GM12878 (cell line): ENCODE measurements at regions not wholly inside any gene's neighbourhood (a gene's known extent, or its start where the extent isn't known, plus 50 kb on each side); places are given as distances from the start of the nearest gene placed in this dataset.

Source experiments
- ATAC-seq: fragments of 200-7000 bp; cut with Tn5 transposase; 3 replicates; pipeline ENCODE4 v1.9.1; 2020; ENCODE audit warnings: mild to moderate bottlenecking, moderate library complexity
- BruUV-seq: library from RNA; stranded (reverse); fragments of 400-500 nt; replicated peaks from 2 replicates; lab custom pipeline; 2021; lab: Mats Ljungman, UMichigan
- CTCF ChIA-PET: fragments of 300-600 bp; sonication (Branson Sonifier 250); formaldehyde crosslinking; extraction: SDS; loops from one replicate; lab custom pipeline; 2021; ENCODE audit warnings: inconsistent platforms; lab: Yijun Ruan, JAX
- POLR2A ChIA-PET: fragments of 350-600 bp; formaldehyde crosslinking; extraction: SDS; loops from one replicate; lab custom pipeline; 2021; ENCODE audit warnings: inconsistent platforms; lab: Charles Lee
- RAD21 ChIA-PET: fragments of 300-600 bp; sonication (Branson Sonifier 250); formaldehyde crosslinking; loops from one replicate; lab custom pipeline; 2023; ENCODE audit warnings: antibody characterized with exemption; ENCODE audit not compliant: unreplicated experiment; lab: Charles Lee
- SMC1A ChIA-PET: fragments of 300-600 bp; sonication (Branson Sonifier 250); formaldehyde crosslinking; loops from one replicate; lab custom pipeline; 2023; ENCODE audit not compliant: unreplicated experiment, uncharacterized antibody; lab: Charles Lee
- DNase-seq: peaks from one replicate; pipeline ENCODE4 v3.0.0-alpha.2; 2011; ENCODE audit warnings: low read depth, low spot score
- FAIRE-seq: peaks from 3 replicates; lab custom pipeline; 2011; peaks lifted over from hg19 to GRCh38; lab: Jason Lieb, UNC
- H2AFZ ChIP-seq: 2 replicates; pipeline ENCODE4 v1.6.0; 2011; ENCODE audit warnings: low read depth, low read length, control low read depth; ENCODE audit not compliant: control insufficient read depth
- H3K27ac ChIP-seq: 2 replicates; pipeline ENCODE4 v1.5.1; 2011; ENCODE audit warnings: control low read depth; ENCODE audit not compliant: control insufficient read depth, insufficient read depth
- H3K27me3 ChIP-seq, 2 experiments: replicated peaks in 1 of 2; 2 replicates each; pipeline versions ENCODE4 v1.6.0 to v1.6.1; 2011; ENCODE audit warnings: low read length in 1 of 2; ENCODE audit not compliant: control insufficient read depth in 2 of 2, insufficient read depth in 2 of 2
- H3K36me3 ChIP-seq, 2 experiments: 2 replicates each; pipeline ENCODE4 v1.5.1; 2011; ENCODE audit warnings: low read length in 1 of 2; ENCODE audit not compliant: control insufficient read depth in 2 of 2, insufficient read depth in 2 of 2
- H3K4me1 ChIP-seq: 2 replicates; pipeline ENCODE4 v1.6.1; 2011; ENCODE audit warnings: mild to moderate bottlenecking, low read length, moderate library complexity, mixed read lengths; ENCODE audit not compliant: control insufficient read depth, insufficient read depth
- H3K4me2 ChIP-seq: 2 replicates; pipeline ENCODE4 v1.6.0; 2011; ENCODE audit warnings: control low read depth; ENCODE audit not compliant: control insufficient read depth, insufficient read depth
- H3K4me3 ChIP-seq: fragments of 200-600 bp; sonication (generic); 2 replicates; pipeline ENCODE4 v1.5.1; 2016
- H3K79me2 ChIP-seq: 2 replicates; pipeline ENCODE4 v1.6.0; 2011; ENCODE audit warnings: low read length; ENCODE audit not compliant: control insufficient read depth, insufficient read depth
- H3K9ac ChIP-seq: 2 replicates; pipeline ENCODE4 v1.8.0; 2011; ENCODE audit warnings: low read length, control low read depth, mixed read lengths; ENCODE audit not compliant: control insufficient read depth, insufficient read depth
- H3K9me3 ChIP-seq: replicated peaks from 3 replicates; pipeline ENCODE4 v1.5.1; 2011; ENCODE audit warnings: mild to moderate bottlenecking, low read length; ENCODE audit not compliant: control insufficient read depth, insufficient read depth
- H4K20me1 ChIP-seq: 2 replicates; pipeline ENCODE4 v1.6.0; 2011; ENCODE audit not compliant: control insufficient read depth, insufficient read depth
- BHLHE40 ChIP-seq, 2 experiments: fragments of 450-650 bp in 1 of 2; IDR thresholded peaks; 2 replicates each; pipeline ENCODE4 v1.6.1; 2011 to 2017; ENCODE audit warnings: low read depth in 2 of 2, borderline replicate concordance in 1 of 2, improper control_type of control experiment in 1 of 2, low read length in 1 of 2, mild to moderate bottlenecking in 1 of 2
- DPF2 ChIP-seq: fragments of 450-650 bp; IDR thresholded peaks from 2 replicates; pipeline ENCODE4 v1.6.1; 2017; ENCODE audit warnings: mild to moderate bottlenecking
- ESRRA ChIP-seq: IDR thresholded peaks from 2 replicates; pipeline ENCODE4 v1.6.1; 2012; ENCODE audit warnings: mild to moderate bottlenecking, low read length, improper control_type of control experiment
- GATAD2B ChIP-seq: fragments of 450-650 bp; conservative IDR thresholded peaks from 2 replicates; pipeline ENCODE4 v1.6.1; 2017; ENCODE audit warnings: low read depth, mild to moderate bottlenecking, moderate library complexity
- KAT2A ChIP-seq: conservative IDR thresholded peaks from 2 replicates; pipeline ENCODE4 v1.6.1; 2011; ENCODE audit warnings: low read depth, low read length; ENCODE audit not compliant: control insufficient read depth
- KLF5 ChIP-seq: fragments of 450-650 bp; IDR thresholded peaks from 2 replicates; pipeline ENCODE4 v1.6.1; 2014; ENCODE audit warnings: mild to moderate bottlenecking; ENCODE audit not compliant: partially characterized antibody
- MXI1 ChIP-seq: fragments of 150-350 bp; IDR thresholded peaks from 2 replicates; pipeline ENCODE4 v1.6.1; 2011; ENCODE audit warnings: low read depth, mild to moderate bottlenecking, inconsistent platforms, low read length, improper control_type of control experiment
- NFXL1 ChIP-seq: fragments of 450-650 bp; IDR thresholded peaks from 2 replicates; pipeline ENCODE4 v1.6.1; 2017; ENCODE audit warnings: antibody characterized with exemption, mild to moderate bottlenecking, borderline replicate concordance
- RB1 ChIP-seq: fragments of 450-650 bp; formaldehyde crosslinking; IDR thresholded peaks from 2 replicates; pipeline ENCODE4 v1.6.1; 2017; ENCODE audit warnings: mild to moderate bottlenecking, borderline replicate concordance
- WGBS: methylation state at CpG from one replicate; pipeline ENCODE4 v1.1.6; 2016; ENCODE audit warnings: low lambda C conversion rate; ENCODE audit not compliant: insufficient replicate concordance, insufficient coverage; ENCODE audit errors: missing lambda C conversion rate; 5-methylcytosine and 5-hydroxymethylcytosine counted together
- in situ Hi-C: fragments of 300-500 bp; cut with MboI; formaldehyde crosslinking; loops from 9 replicates; pipeline ENCODE4 v1.14.3; 2018; ENCODE audit warnings: mixed read lengths
- intact Hi-C: fragments of 100-400 bp; cut with micrococcal nuclease; formaldehyde crosslinking; loops from one replicate; pipeline ENCODE4 v1.14.2; 2022; ENCODE audit not compliant: unreplicated experiment
- TF ChIP-seq, protein P1 (sequence below): IDR thresholded peaks from 2 replicates; pipeline ENCODE4 v1.6.1; 2012; ENCODE audit warnings: improper control_type of control experiment, low read depth, low read length; ENCODE audit not compliant: insufficient replicate concordance
- TF ChIP-seq, protein P2 (sequence below): IDR thresholded peaks from 2 replicates; pipeline ENCODE4 v1.6.1; 2012; ENCODE audit warnings: low read depth, low read length, improper control_type of control experiment
- TF ChIP-seq, protein P3 (sequence below): fragments of 450-650 bp; IDR thresholded peaks from 2 replicates; pipeline ENCODE4 v1.6.1; 2018; ENCODE audit warnings: borderline replicate concordance, mild to moderate bottlenecking; ENCODE audit not compliant: partially characterized antibody

DNA sequence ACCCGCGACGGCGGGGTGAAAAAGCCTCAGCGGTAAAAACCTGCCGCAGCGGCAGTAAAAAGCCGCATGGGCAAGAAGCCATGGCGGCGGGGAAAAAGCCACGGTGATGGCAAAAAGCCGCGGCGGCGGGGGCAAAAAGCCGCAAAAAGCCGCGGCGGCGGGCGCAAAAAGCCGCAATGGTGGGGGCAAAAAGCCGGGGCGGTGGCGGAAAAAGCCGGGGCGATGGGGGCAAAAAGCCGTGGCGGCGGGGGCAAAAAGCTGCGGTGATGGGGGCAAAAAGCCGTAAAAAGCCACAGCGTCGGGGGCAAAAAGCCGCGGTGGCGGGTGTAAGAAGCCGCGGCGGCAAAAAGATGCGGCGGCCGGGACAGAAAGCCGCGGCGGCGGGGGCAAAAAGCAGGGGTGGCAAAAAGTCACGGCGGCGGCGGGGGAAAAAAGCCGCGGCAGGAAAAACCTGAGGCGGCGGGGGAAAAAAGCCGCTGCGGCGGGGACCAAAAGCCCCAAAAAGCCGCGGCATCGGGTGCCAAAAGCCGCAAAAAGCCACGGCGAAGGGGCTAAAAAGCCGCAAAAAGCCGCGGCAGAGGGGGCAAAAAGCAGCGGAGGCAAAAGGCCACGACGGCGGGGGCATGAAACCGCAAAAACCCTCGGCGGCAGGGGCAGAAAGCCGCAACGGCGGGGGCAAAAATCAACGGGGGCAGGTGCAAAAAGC, 488.5 kb downstream of the ZNF33B start:
- no peak overlapping the region for H2AFZ ChIP-seq
- SMC1A ChIA-PET = no interaction called here
- ATAC-seq (no peak), DNase-seq (no peak), FAIRE-seq (no peak)
- CTCF ChIA-PET = no interaction called here
- in situ Hi-C loops (no loop called here), intact Hi-C loops (no loop called here)
- H3K36me3 ChIP-seq = no peaks in the 10 kb centered on the region
- no peak overlapping the region for H3K9ac ChIP-seq
- no peaks in the 10 kb centered on the region for H3K79me2 ChIP-seq
- POLR2A ChIA-PET = no interaction called here
- RAD21 ChIA-PET = no interaction called here
- WGBS = 79% methylated on average over 66 of the region's 78 CpGs
- H3K4me2 ChIP-seq = no peak overlapping the region
- H3K4me3 ChIP-seq = no peak overlapping the region
- no peak overlapping the region for H3K27ac ChIP-seq
- H3K9me3 ChIP-seq = no peaks in the 10 kb centered on the region; the same call in 2 of the 3 replicates
- no peaks in the 10 kb centered on the region for H3K27me3 ChIP-seq
- no peaks in the 10 kb centered on the region for H3K4me1 ChIP-seq
- no TSS peak for BruUV-seq
- TF ChIP-seq MXI1 (no peak), KLF5 (no peak), RB1 (no peak), DPF2 (no peak), NFXL1 (no peak), BHLHE40 (IDR thresholded peaks at IDR 0.05; ENCODE audit: borderline replicate concordance in 1 of 2, low read depth in 2 of 2, low read length in 1 of 2) (no peak), ESRRA (no peak), KAT2A (no peak), GATAD2B (no peak)
- TF ChIP-seq, protein P1, sequence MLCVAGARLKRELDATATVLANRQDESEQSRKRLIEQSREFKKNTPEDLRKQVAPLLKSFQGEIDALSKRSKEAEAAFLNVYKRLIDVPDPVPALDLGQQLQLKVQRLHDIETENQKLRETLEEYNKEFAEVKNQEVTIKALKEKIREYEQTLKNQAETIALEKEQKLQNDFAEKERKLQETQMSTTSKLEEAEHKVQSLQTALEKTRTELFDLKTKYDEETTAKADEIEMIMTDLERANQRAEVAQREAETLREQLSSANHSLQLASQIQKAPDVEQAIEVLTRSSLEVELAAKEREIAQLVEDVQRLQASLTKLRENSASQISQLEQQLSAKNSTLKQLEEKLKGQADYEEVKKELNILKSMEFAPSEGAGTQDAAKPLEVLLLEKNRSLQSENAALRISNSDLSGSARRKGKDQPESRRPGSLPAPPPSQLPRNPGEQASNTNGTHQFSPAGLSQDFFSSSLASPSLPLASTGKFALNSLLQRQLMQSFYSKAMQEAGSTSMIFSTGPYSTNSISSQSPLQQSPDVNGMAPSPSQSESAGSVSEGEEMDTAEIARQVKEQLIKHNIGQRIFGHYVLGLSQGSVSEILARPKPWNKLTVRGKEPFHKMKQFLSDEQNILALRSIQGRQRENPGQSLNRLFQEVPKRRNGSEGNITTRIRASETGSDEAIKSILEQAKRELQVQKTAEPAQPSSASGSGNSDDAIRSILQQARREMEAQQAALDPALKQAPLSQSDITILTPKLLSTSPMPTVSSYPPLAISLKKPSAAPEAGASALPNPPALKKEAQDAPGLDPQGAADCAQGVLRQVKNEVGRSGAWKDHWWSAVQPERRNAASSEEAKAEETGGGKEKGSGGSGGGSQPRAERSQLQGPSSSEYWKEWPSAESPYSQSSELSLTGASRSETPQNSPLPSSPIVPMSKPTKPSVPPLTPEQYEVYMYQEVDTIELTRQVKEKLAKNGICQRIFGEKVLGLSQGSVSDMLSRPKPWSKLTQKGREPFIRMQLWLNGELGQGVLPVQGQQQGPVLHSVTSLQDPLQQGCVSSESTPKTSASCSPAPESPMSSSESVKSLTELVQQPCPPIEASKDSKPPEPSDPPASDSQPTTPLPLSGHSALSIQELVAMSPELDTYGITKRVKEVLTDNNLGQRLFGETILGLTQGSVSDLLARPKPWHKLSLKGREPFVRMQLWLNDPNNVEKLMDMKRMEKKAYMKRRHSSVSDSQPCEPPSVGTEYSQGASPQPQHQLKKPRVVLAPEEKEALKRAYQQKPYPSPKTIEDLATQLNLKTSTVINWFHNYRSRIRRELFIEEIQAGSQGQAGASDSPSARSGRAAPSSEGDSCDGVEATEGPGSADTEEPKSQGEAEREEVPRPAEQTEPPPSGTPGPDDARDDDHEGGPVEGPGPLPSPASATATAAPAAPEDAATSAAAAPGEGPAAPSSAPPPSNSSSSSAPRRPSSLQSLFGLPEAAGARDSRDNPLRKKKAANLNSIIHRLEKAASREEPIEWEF = no peak
- TF ChIP-seq, protein P2, sequence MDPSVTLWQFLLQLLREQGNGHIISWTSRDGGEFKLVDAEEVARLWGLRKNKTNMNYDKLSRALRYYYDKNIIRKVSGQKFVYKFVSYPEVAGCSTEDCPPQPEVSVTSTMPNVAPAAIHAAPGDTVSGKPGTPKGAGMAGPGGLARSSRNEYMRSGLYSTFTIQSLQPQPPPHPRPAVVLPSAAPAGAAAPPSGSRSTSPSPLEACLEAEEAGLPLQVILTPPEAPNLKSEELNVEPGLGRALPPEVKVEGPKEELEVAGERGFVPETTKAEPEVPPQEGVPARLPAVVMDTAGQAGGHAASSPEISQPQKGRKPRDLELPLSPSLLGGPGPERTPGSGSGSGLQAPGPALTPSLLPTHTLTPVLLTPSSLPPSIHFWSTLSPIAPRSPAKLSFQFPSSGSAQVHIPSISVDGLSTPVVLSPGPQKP = no peak
- TF ChIP-seq, protein P3, sequence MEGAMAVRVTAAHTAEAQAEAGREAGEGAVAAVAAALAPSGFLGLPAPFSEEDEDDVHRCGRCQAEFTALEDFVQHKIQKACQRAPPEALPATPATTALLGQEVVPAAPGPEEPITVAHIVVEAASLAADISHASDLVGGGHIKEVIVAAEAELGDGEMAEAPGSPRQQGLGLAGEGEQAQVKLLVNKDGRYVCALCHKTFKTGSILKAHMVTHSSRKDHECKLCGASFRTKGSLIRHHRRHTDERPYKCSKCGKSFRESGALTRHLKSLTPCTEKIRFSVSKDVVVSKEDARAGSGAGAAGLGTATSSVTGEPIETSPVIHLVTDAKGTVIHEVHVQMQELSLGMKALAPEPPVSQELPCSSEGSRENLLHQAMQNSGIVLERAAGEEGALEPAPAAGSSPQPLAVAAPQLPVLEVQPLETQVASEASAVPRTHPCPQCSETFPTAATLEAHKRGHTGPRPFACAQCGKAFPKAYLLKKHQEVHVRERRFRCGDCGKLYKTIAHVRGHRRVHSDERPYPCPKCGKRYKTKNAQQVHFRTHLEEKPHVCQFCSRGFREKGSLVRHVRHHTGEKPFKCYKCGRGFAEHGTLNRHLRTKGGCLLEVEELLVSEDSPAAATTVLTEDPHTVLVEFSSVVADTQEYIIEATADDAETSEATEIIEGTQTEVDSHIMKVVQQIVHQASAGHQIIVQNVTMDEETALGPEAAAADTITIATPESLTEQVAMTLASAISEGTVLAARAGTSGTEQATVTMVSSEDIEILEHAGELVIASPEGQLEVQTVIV = no peak
- H4K20me1 ChIP-seq = no peaks in the 10 kb centered on the region
